ENCODE measurements at regions not wholly inside any gene's neighbourhood (a gene's known extent, or its start where the extent isn't known, plus 50 kb on each side); places are given as distances from the start of the nearest gene placed in this dataset.

DNA sequence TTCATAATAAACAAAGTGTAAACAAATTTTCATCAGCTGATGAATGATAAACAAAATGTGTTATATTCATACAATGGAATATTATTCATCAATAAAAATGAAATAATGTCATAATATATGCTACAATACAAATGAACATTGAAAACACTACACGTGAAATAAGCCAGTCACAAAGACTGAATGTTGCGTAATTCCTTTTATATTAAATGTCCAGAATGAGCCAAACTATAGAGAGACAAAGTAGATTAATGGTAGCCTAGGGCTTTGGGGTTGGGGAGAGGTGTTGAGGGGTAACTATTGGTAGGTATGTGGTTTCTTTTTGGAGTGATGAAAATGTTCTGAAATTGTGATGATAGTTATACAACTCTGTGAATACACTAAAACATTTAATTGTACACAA is 292.9 kb upstream of the PDZRN3 start:
- H3K27ac ChIP-seq: no peak overlapping the region
- DNase-seq: no peak
- no peaks in the 10 kb centered on the region for H3K4me1 ChIP-seq
- 58 to 62% methylated on average over 2 of the region's 2 CpGs for WGBS, 2 donors
- intact Hi-C loops (cut with DNase I): no loop called here
- no peaks in the 10 kb centered on the region for H3K9me3 ChIP-seq
- H3K4me3 ChIP-seq: no peak overlapping the region
- no peaks in the 10 kb centered on the region for H3K27me3 ChIP-seq
- TF ChIP-seq CTCF (IDR thresholded peaks at IDR 0.05) (no peak), POLR2A (IDR thresholded peaks at IDR 0.05) (no peak)
- H3K36me3 ChIP-seq: no peaks in the 10 kb centered on the region

DNA sequence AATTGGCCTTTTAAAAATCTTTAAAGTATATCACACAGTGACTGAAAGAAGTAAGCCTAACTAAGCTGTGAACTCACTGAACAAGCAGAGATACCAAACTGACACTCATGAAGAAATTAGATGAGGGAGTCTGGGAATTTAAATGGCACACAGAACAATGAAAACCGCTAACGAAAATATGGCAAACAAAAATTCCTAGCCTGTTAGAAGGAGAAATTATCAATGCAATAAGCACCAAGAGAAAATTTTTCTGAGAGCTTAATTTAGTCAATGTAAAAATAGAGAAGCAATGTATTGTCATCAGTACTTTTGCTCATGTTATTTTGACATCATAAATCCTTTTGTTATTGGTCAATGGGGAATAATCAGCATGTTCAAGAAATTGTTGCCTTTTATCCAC is 291.1 kb upstream of the PDZRN3 start:
- no peak overlapping the region for H3K27ac ChIP-seq
- intact Hi-C loops (cut with DNase I): no loop called here
- TF ChIP-seq POLR2A (IDR thresholded peaks at IDR 0.05): no peak
- TF ChIP-seq CTCF (IDR thresholded peaks at IDR 0.05): no peak
- no peaks in the 10 kb centered on the region for H3K4me1 ChIP-seq
- no peaks in the 10 kb centered on the region for H3K36me3 ChIP-seq
- H3K4me3 ChIP-seq: no peak overlapping the region
- H3K27me3 ChIP-seq: no peaks in the 10 kb centered on the region
- no peaks in the 10 kb centered on the region for H3K9me3 ChIP-seq
- 72 to 82% methylated on average over 2 of the region's 2 CpGs for WGBS, 2 donors
- no peak for DNase-seq

GRCh38 chr3:73908218-73908617 is 283.5 kb upstream of the PDZRN3 start:
- no peaks in the 10 kb centered on the region for H3K4me1 ChIP-seq
- H3K9me3 ChIP-seq: no peaks in the 10 kb centered on the region
- intact Hi-C loops (cut with DNase I): no loop called here
- H3K27ac ChIP-seq: no peak overlapping the region
- no peak overlapping the region for H3K4me3 ChIP-seq
- no peaks in the 10 kb centered on the region for H3K27me3 ChIP-seq
- DNase-seq: no peak
- WGBS, 2 donors: 73 to 83% methylated on average over 3 of the region's 3 CpGs
- no peaks in the 10 kb centered on the region for H3K36me3 ChIP-seq
- no peak for TF ChIP-seq CTCF (IDR thresholded peaks at IDR 0.05)
- TF ChIP-seq POLR2A (IDR thresholded peaks at IDR 0.05): no peak

GRCh38 chr3:73901686-73902085 is 276.9 kb upstream of the PDZRN3 start:
- intact Hi-C loops (cut with DNase I): no loop called here

GRCh38 chr3:73894474-73895213 is 269.9 kb upstream of the PDZRN3 start:
- intact Hi-C loops (cut with DNase I): no loop called here
- H3K36me3 ChIP-seq: no peaks in the 10 kb centered on the region
- WGBS, 2 donors: 85 to 94% methylated on average over 3 of the region's 3 CpGs
- H3K4me1 ChIP-seq: no peaks in the 10 kb centered on the region
- no peaks in the 10 kb centered on the region for H3K9me3 ChIP-seq
- TF ChIP-seq POLR2A (IDR thresholded peaks at IDR 0.05) (no peak), CTCF (IDR thresholded peaks at IDR 0.05) (no peak)
- H3K27ac ChIP-seq: no peak overlapping the region
- no peak for DNase-seq
- no peak overlapping the region for H3K4me3 ChIP-seq
- H3K27me3 ChIP-seq: no peaks in the 10 kb centered on the region

More at GRCh38 chr3:73901686-73902085, 276.9 kb upstream of the PDZRN3 start:
- H3K27me3 ChIP-seq: no peaks in the 10 kb centered on the region
- no peaks in the 10 kb centered on the region for H3K4me1 ChIP-seq
- no peak overlapping the region for H3K27ac ChIP-seq
- WGBS, 2 donors: 44 to 51% methylated on average over 2 of the region's 2 CpGs
- TF ChIP-seq POLR2A (IDR thresholded peaks at IDR 0.05) (no peak), CTCF (IDR thresholded peaks at IDR 0.05) (no peak)
- no peaks in the 10 kb centered on the region for H3K36me3 ChIP-seq
- H3K9me3 ChIP-seq: no peaks in the 10 kb centered on the region
- no peak for DNase-seq
- H3K4me3 ChIP-seq: no peak overlapping the region

Data from esophagus squamous epithelium (tissue), 5 donors.